ENCODE measurements at regions not wholly inside any gene's neighbourhood (a gene's known extent, or its start where the extent isn't known, plus 50 kb on each side); places are given as distances from the start of the nearest gene placed in this dataset.
A peak's percentile ranks its signal among the peaks of the same experiment; 100 is the strongest.

DNA sequence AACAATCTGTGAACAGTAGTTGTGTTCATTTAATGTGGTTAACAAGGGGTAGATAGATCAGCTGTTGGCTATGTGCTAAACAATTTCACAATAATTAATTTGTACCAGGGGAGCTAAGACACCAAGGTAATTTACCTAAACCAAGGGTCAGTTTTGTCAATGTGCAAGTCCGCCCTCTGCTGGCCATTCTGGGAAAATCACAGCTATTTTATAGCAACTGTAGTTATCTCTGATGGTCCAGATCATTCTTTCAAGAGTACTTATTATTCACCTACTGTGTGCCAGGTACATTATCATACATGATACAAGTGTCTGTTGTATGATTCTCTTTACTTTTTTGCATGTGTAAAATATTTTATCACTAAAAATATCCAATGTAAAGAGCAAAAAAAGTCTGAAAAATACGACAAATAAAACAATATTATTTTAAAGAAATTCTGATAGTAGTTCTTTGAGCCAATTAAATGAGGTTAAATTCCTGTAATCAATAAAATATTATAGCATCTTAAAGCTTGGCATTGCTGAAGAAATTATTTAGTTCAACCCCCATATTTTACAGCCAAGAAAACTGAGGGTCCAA is 312.3 kb upstream of the FAM78B start:
- TF ChIP-seq, protein P1, sequence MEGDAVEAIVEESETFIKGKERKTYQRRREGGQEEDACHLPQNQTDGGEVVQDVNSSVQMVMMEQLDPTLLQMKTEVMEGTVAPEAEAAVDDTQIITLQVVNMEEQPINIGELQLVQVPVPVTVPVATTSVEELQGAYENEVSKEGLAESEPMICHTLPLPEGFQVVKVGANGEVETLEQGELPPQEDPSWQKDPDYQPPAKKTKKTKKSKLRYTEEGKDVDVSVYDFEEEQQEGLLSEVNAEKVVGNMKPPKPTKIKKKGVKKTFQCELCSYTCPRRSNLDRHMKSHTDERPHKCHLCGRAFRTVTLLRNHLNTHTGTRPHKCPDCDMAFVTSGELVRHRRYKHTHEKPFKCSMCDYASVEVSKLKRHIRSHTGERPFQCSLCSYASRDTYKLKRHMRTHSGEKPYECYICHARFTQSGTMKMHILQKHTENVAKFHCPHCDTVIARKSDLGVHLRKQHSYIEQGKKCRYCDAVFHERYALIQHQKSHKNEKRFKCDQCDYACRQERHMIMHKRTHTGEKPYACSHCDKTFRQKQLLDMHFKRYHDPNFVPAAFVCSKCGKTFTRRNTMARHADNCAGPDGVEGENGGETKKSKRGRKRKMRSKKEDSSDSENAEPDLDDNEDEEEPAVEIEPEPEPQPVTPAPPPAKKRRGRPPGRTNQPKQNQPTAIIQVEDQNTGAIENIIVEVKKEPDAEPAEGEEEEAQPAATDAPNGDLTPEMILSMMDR (IDR thresholded peaks at IDR 0.05): peak; percentile 64 to 82 (median 69)
- no peak for TF ChIP-seq POLR2AphosphoS5 (IDR thresholded peaks at IDR 0.05)

Measured in transverse colon (tissue), 4 donors.